KMS-11 (cell line): ENCODE measurements at regions not wholly inside any gene's neighbourhood (a gene's known extent, or its start where the extent isn't known, plus 50 kb on each side); places are given as distances from the start of the nearest gene placed in this dataset.
A peak's percentile ranks its signal among the peaks of the same experiment; 100 is the strongest.

ENCODE experiments used
- H2AFZ ChIP-seq: fragments of 200-600 bp; sonication (generic); 2 replicates; pipeline ENCODE4 v1.6.1; 2016; ENCODE audit warnings: antibody characterized with exemption, mixed run types, low read depth
- H3K27ac ChIP-seq: fragments of 200-600 bp; sonication (generic); 2 replicates; pipeline ENCODE4 v1.6.1; 2016; ENCODE audit warnings: mild to moderate bottlenecking, mixed run types
- H3K27me3 ChIP-seq: fragments of 200-600 bp; sonication (generic); 2 replicates; pipeline ENCODE4 v1.6.1; 2017; ENCODE audit warnings: mild to moderate bottlenecking, low read depth, mixed run types, moderate library complexity; ENCODE audit not compliant: insufficient read depth
- H3K36me3 ChIP-seq: fragments of 200-600 bp; sonication (generic); 2 replicates; pipeline ENCODE4 v1.6.1; 2017; ENCODE audit warnings: mild to moderate bottlenecking, mixed run types; ENCODE audit not compliant: insufficient read depth
- H3K4me1 ChIP-seq: fragments of 200-600 bp; sonication (generic); 2 replicates; pipeline ENCODE4 v1.6.1; 2016; ENCODE audit warnings: mild to moderate bottlenecking, low read depth, mixed run types; ENCODE audit not compliant: poor library complexity, severe bottlenecking
- H3K4me2 ChIP-seq: fragments of 200-600 bp; sonication (generic); 2 replicates; pipeline ENCODE4 v1.7.0; 2016; ENCODE audit warnings: mild to moderate bottlenecking, mixed run types
- H3K4me3 ChIP-seq: fragments of 200-600 bp; sonication (generic); IDR thresholded peaks from 2 replicates; pipeline ENCODE4 v1.6.1; 2017; ENCODE audit warnings: low read depth, low read length, mixed read lengths; ENCODE audit not compliant: insufficient read depth
- H3K79me2 ChIP-seq: fragments of 200-600 bp; sonication (generic); 2 replicates; pipeline ENCODE4 v1.6.1; 2016; ENCODE audit warnings: low read depth, mixed run types; ENCODE audit not compliant: insufficient read depth
- H3K9ac ChIP-seq: fragments of 200-600 bp; sonication (generic); 2 replicates; pipeline ENCODE4 v1.6.1; 2016; ENCODE audit warnings: mild to moderate bottlenecking, mixed run types
- H4K20me1 ChIP-seq: fragments of 200-600 bp; sonication (generic); 2 replicates; pipeline ENCODE4 v1.6.1; 2016; ENCODE audit warnings: mild to moderate bottlenecking, mixed run types; ENCODE audit not compliant: insufficient read depth
- TF ChIP-seq, protein P1 (sequence below): fragments of 200-600 bp; sonication (generic); conservative IDR thresholded peaks from 2 replicates; pipeline ENCODE4 v1.6.1; 2017; ENCODE audit warnings: low read depth, mild to moderate bottlenecking, antibody characterized with exemption, low read length, moderate library complexity, mixed read lengths

DNA sequence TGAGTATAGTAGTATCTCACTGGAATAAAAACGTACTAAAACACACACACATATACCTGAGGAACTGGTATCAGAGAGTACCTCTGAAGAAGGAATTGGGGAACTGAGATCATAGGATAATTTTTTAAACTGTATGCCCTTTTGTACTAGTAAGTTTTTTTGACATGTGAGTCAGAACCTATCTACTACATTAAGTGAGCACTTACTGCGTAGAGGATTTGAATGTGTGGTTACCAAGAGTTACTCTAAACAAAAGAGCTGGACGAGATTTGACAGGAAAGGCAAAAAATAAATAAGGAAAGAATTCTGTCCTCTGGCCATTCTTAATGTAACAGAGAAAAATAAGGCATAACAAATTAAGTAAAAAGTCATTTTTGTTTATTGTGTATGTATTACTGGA is 546.5 kb upstream of the FAT1 start:
- TF ChIP-seq, protein P1, sequence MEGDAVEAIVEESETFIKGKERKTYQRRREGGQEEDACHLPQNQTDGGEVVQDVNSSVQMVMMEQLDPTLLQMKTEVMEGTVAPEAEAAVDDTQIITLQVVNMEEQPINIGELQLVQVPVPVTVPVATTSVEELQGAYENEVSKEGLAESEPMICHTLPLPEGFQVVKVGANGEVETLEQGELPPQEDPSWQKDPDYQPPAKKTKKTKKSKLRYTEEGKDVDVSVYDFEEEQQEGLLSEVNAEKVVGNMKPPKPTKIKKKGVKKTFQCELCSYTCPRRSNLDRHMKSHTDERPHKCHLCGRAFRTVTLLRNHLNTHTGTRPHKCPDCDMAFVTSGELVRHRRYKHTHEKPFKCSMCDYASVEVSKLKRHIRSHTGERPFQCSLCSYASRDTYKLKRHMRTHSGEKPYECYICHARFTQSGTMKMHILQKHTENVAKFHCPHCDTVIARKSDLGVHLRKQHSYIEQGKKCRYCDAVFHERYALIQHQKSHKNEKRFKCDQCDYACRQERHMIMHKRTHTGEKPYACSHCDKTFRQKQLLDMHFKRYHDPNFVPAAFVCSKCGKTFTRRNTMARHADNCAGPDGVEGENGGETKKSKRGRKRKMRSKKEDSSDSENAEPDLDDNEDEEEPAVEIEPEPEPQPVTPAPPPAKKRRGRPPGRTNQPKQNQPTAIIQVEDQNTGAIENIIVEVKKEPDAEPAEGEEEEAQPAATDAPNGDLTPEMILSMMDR: no peak
- Histone ChIP-seq H2AFZ (no peak overlapping the region), H3K79me2 (no peaks in the 10 kb centered on the region), H3K36me3 (no peaks in the 10 kb centered on the region), H3K4me1 (peaks cover 32% of the 10 kb centered on the region), H3K27me3 (no peaks in the 10 kb centered on the region), H3K9ac (no peak overlapping the region), H3K27ac (no peak overlapping the region), H4K20me1 (no peaks in the 10 kb centered on the region), H3K4me2 (no peak overlapping the region), H3K4me3 (no peak overlapping the region)

- TF ChIP-seq, protein P1: no peak
- Histone ChIP-seq H3K4me1 (peaks cover 45% of the 10 kb centered on the region), H3K9ac (no peak overlapping the region), H3K27ac (no peak overlapping the region), H3K79me2 (no peaks in the 10 kb centered on the region), H4K20me1 (no peaks in the 10 kb centered on the region), H3K27me3 (no peaks in the 10 kb centered on the region), H2AFZ (no peak overlapping the region), H3K4me3 (no peak overlapping the region), H3K4me2 (no peak overlapping the region), H3K36me3 (no peaks in the 10 kb centered on the region)
These were observed 548.2 kb upstream of the FAT1 start for GRCh38 chr4:187271848-187272247.

- no peak overlapping the region for H2AFZ ChIP-seq
- no peaks in the 10 kb centered on the region for H3K27me3 ChIP-seq
These were observed 550.5 kb upstream of the FAT1 start for GRCh38 chr4:187274153-187274552.

DNA sequence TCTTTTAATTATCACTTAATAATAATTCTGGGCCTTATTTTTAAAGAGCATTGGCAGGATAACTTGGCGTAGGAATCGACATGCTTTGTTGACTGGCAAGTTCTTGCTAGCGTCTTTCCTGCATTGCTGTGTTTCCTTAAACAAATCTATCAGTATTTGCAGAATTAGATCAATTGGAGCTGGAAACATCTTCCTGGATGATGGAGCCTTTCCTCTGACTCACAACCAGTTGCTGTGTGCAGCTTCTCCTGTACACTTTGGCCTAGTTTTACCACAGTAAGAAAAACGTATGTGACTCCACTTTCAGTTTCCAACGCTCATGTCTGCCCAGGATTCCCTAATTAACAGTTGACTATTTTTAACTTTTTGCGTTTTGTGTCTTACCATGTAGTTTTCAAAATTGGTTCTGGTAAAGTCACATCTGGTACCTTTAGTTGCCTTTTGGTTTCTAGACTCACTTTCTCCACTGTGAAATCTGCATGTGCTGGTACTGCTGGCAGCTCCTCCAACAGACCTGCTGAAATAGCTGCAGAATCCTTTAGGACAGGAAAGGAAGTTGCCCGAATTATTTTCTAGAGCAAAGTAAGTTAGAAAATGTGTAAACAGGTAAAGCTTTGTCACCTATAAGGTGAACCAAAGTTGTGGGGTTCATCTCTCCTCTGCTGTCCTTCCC is 553.2 kb upstream of the FAT1 start:
- Histone ChIP-seq H3K27me3 (no peaks in the 10 kb centered on the region), H2AFZ (0 out of 2 replicates have a peak overlapping the region, but pooled peaks have one; percentile 7), H3K9ac (no peak overlapping the region), H3K4me2 (peak overlapping the region; percentile 48; the same call in 1 of the 2 replicates), H4K20me1 (no peaks in the 10 kb centered on the region), H3K79me2 (no peaks in the 10 kb centered on the region), H3K36me3 (no peaks in the 10 kb centered on the region), H3K27ac (peak overlapping the region; percentile 14; the same call in 1 of the 2 replicates), H3K4me3 (no peak overlapping the region), H3K4me1 (peaks cover 24% of the 10 kb centered on the region)
- TF ChIP-seq, protein P1: no peak

More at GRCh38 chr4:187274153-187274552, 550.5 kb upstream of the FAT1 start:
- H3K4me1 ChIP-seq: peaks cover 37% of the 10 kb centered on the region
- no peak overlapping the region for H3K4me2 ChIP-seq
- no peaks in the 10 kb centered on the region for H4K20me1 ChIP-seq
- TF ChIP-seq, protein P1: no peak
- H3K79me2 ChIP-seq: no peaks in the 10 kb centered on the region
- no peak overlapping the region for H3K9ac ChIP-seq
- no peaks in the 10 kb centered on the region for H3K36me3 ChIP-seq
- H3K4me3 ChIP-seq: no peak overlapping the region
- no peak overlapping the region for H3K27ac ChIP-seq
